ENCODE measurements at regions not wholly inside any gene's neighbourhood (a gene's known extent, or its start where the extent isn't known, plus 50 kb on each side); places are given as distances from the start of the nearest gene placed in this dataset.

GRCh38 chr5:104598285-104598684 is 1035.7 kb upstream of the NUDT12 start:
- no peak overlapping the region for H3K4me3 ChIP-seq (replicated peaks; ENCODE audit: low read depth, low read length)
- TF ChIP-seq CTCF (IDR thresholded peaks at IDR 0.05; ENCODE audit: low read depth, low read length, missing control alignments), result no peak
- DNase-seq (ENCODE audit: extremely low read depth, low read depth), result no peak

- no peak for DNase-seq (ENCODE audit: extremely low read depth, low read depth)
- no peak for TF ChIP-seq CTCF (IDR thresholded peaks at IDR 0.05; ENCODE audit: low read depth, low read length, missing control alignments)
- no peak overlapping the region for H3K4me3 ChIP-seq (replicated peaks; ENCODE audit: low read depth, low read length)
Measured at GRCh38 chr5:104594850-104595249, 1032.3 kb upstream of the NUDT12 start.

GRCh38 chr5:104576677-104577076 is 1014.1 kb upstream of the NUDT12 start:
- no peak overlapping the region for H3K4me3 ChIP-seq (replicated peaks; ENCODE audit: low read depth, low read length)
- DNase-seq (ENCODE audit: extremely low read depth, low read depth), result no peak
- no peak for TF ChIP-seq CTCF (IDR thresholded peaks at IDR 0.05; ENCODE audit: low read depth, low read length, missing control alignments)

- DNase-seq (ENCODE audit: extremely low read depth, low read depth), result no peak
- TF ChIP-seq CTCF (IDR thresholded peaks at IDR 0.05; ENCODE audit: low read depth, low read length, missing control alignments), result no peak
- no peak overlapping the region for H3K4me3 ChIP-seq (replicated peaks; ENCODE audit: low read depth, low read length)
Measured at GRCh38 chr5:104573949-104574709, 1011.5 kb upstream of the NUDT12 start.

- no peak for DNase-seq (ENCODE audit: extremely low read depth, low read depth)
- TF ChIP-seq CTCF (IDR thresholded peaks at IDR 0.05; ENCODE audit: low read depth, low read length, missing control alignments), result no peak
- no peak overlapping the region for H3K4me3 ChIP-seq (replicated peaks; ENCODE audit: low read depth, low read length)
Measured at GRCh38 chr5:104569621-104570020, 1007.0 kb upstream of the NUDT12 start.

DNA sequence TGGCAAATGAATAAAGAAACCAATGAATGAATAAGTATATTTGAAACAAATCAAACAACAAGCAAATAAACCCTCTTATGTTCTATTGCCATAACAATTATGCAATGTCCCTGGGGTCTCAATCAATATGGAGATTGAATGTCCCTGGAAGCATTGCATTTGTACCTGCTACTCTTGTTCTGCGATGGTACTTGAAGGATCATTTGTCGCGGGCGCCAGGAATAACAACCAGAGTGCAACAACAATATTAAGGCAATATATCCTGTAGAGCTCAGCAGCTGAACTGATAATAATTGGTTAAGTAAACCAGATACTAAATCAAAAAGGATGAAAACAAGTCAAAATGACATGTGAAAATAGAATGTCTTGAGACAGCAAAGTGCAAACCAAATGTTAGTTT is 1001.9 kb upstream of the NUDT12 start:
- no peak for DNase-seq (ENCODE audit: extremely low read depth, low read depth)
- no peak overlapping the region for H3K4me3 ChIP-seq (replicated peaks; ENCODE audit: low read depth, low read length)
- TF ChIP-seq CTCF (IDR thresholded peaks at IDR 0.05; ENCODE audit: low read depth, low read length, missing control alignments), result no peak

DNA sequence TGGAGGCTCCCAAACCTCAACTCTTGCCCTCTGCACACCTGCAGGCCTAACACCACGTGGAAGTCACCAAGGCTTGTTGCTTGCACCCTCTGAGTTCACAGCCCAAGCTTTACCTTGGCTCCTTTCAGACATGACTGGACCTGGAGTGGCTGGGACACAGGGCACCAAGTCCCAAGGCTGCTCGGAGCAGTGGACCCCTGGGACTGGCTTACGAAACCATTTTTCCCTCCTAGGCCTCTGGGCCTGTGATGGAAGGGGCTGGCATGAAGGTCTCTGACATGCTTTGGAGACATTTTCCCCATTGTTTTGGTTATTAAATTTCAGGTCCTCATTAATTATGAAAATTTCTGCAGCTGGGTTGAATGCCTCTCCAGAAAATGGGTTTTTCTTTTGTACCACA is 994.4 kb upstream of the NUDT12 start:
- DNase-seq (ENCODE audit: extremely low read depth, low read depth), result no peak
- no peak for TF ChIP-seq CTCF (IDR thresholded peaks at IDR 0.05; ENCODE audit: low read depth, low read length, missing control alignments)
- no peak overlapping the region for H3K4me3 ChIP-seq (replicated peaks; ENCODE audit: low read depth, low read length)

Measured in HFF-Myc (cell line).